OCI-LY1 (cell line): ENCODE measurements at regions not wholly inside any gene's neighbourhood (a gene's known extent, or its start where the extent isn't known, plus 50 kb on each side); places are given as distances from the start of the nearest gene placed in this dataset.

Experiments
- H2AFZ ChIP-seq: fragments of 200-600 bp; sonication (generic), shearing (Covaris generic); 2 replicates; pipeline ENCODE4 v1.6.0; 2014; ENCODE audit warnings: antibody characterized with exemption, mild to moderate bottlenecking, low read length
- H3F3A ChIP-seq: fragments of 200-600 bp; sonication (generic), shearing (Covaris generic); 2 replicates; pipeline ENCODE4 v1.6.0; 2014; ENCODE audit warnings: mild to moderate bottlenecking, antibody characterized with exemption, low read length, moderate library complexity; ENCODE audit not compliant: insufficient read depth
- H3K27ac ChIP-seq: fragments of 200-600 bp; sonication (generic); 2 replicates; pipeline ENCODE4 v1.5.1; 2014; ENCODE audit warnings: low read length, mixed run types, mild to moderate bottlenecking, low read depth; ENCODE audit not compliant: poor library complexity, severe bottlenecking
- H3K27me3 ChIP-seq: fragments of 200-600 bp; sonication (generic); 2 replicates; pipeline ENCODE4 v1.6.0; 2014; ENCODE audit warnings: antibody characterized with exemption, mild to moderate bottlenecking, low read length, moderate library complexity; ENCODE audit not compliant: insufficient read depth
- H3K36me3 ChIP-seq: fragments of 200-600 bp; sonication (generic); 2 replicates; pipeline ENCODE4 v1.6.1; 2014; ENCODE audit warnings: mild to moderate bottlenecking, antibody characterized with exemption, low read length, moderate library complexity, mixed read lengths; ENCODE audit not compliant: insufficient read depth
- H3K4me1 ChIP-seq: fragments of 200-600 bp; sonication (generic); 2 replicates; pipeline ENCODE4 v1.5.1; 2014; ENCODE audit warnings: mild to moderate bottlenecking, low read length, moderate library complexity; ENCODE audit not compliant: insufficient read depth, severe bottlenecking
- H3K4me2 ChIP-seq: fragments of 200-600 bp; sonication (generic), shearing (Covaris generic); 2 replicates; pipeline ENCODE4 v1.6.1; 2014; ENCODE audit warnings: low read length
- H3K4me3 ChIP-seq: fragments of 200-600 bp; sonication (generic); 2 replicates; pipeline ENCODE4 v1.5.1; 2014; ENCODE audit warnings: low read length, low read depth, mild to moderate bottlenecking, mixed read lengths; ENCODE audit not compliant: poor library complexity, severe bottlenecking
- H3K79me2 ChIP-seq: fragments of 200-600 bp; shearing (Covaris generic); 2 replicates; pipeline ENCODE4 v1.6.1; 2016; ENCODE audit warnings: mixed run types, low read length, mixed read lengths; ENCODE audit not compliant: insufficient read depth
- H3K9ac ChIP-seq: fragments of 200-600 bp; sonication (generic), shearing (Covaris generic); 2 replicates; pipeline ENCODE4 v1.6.1; 2014; ENCODE audit warnings: mild to moderate bottlenecking, low read length, mixed read lengths
- H3K9me2 ChIP-seq: fragments of 200-600 bp; sonication (generic), shearing (Covaris generic); 2 replicates; pipeline ENCODE4 v1.6.1; 2014; ENCODE audit warnings: low read depth, mild to moderate bottlenecking, low read length, mixed read lengths
- H3K9me3 ChIP-seq: fragments of 200-600 bp; shearing (Covaris generic); 2 replicates; pipeline ENCODE4 v1.6.1; 2014; ENCODE audit warnings: low read length, mixed read lengths
- H4K20me1 ChIP-seq: fragments of 200-600 bp; sonication (generic), shearing (Covaris generic); 2 replicates; pipeline ENCODE4 v1.6.0; 2016; ENCODE audit warnings: mild to moderate bottlenecking, low read length; ENCODE audit not compliant: insufficient read depth
- CTCF ChIP-seq: fragments of 200-600 bp; sonication (generic), shearing (Covaris generic); IDR thresholded peaks from 2 replicates; pipeline ENCODE4 v1.5.1; 2017; ENCODE audit warnings: mild to moderate bottlenecking, antibody characterized with exemption, low read length, moderate library complexity, mixed read lengths
- EZH2 ChIP-seq: fragments of 200-600 bp; sonication (generic), shearing (Covaris generic); IDR thresholded peaks from 2 replicates; pipeline ENCODE4 v1.8.0; 2017; ENCODE audit warnings: borderline replicate concordance, mixed run types, mild to moderate bottlenecking, antibody characterized with exemption, low read length, moderate library complexity, mixed read lengths

GRCh38 chr11:23585416-23586104, 725.3 kb upstream of the CCDC179 start:
- no peaks in the 10 kb centered on the region for H3K4me1 ChIP-seq
- no peaks in the 10 kb centered on the region for H3K79me2 ChIP-seq
- no peaks in the 10 kb centered on the region for H3K36me3 ChIP-seq
- no peak for TF ChIP-seq CTCF
- TF ChIP-seq EZH2 = no peak
- no peak overlapping the region for H3K27ac ChIP-seq
- H3K9me3 ChIP-seq = no peaks in the 10 kb centered on the region
- H3K9me2 ChIP-seq = no peaks in the 10 kb centered on the region
- no peak overlapping the region for H3K4me2 ChIP-seq
- no peak overlapping the region for H3K4me3 ChIP-seq
- no peaks in the 10 kb centered on the region for H4K20me1 ChIP-seq
- no peaks in the 10 kb centered on the region for H3F3A ChIP-seq
- no peak overlapping the region for H3K9ac ChIP-seq
- H3K27me3 ChIP-seq = no peaks in the 10 kb centered on the region
- H2AFZ ChIP-seq = no peak overlapping the region

- no peaks in the 10 kb centered on the region for H3K4me1 ChIP-seq
- H3K9me2 ChIP-seq = no peaks in the 10 kb centered on the region
- H3K36me3 ChIP-seq = no peaks in the 10 kb centered on the region
- H3K27me3 ChIP-seq = no peaks in the 10 kb centered on the region
- no peaks in the 10 kb centered on the region for H3K9me3 ChIP-seq
- no peak overlapping the region for H2AFZ ChIP-seq
- H4K20me1 ChIP-seq = no peaks in the 10 kb centered on the region
- no peak overlapping the region for H3K9ac ChIP-seq
- TF ChIP-seq CTCF = no peak
- no peak for TF ChIP-seq EZH2
- H3K4me2 ChIP-seq = no peak overlapping the region
- H3K79me2 ChIP-seq = no peaks in the 10 kb centered on the region
- no peak overlapping the region for H3K4me3 ChIP-seq
- no peak overlapping the region for H3K27ac ChIP-seq
- no peaks in the 10 kb centered on the region for H3F3A ChIP-seq
Measured at GRCh38 chr11:23586173-23586572, 725.9 kb upstream of the CCDC179 start.

GRCh38 chr11:23590596-23591308, 730.5 kb upstream of the CCDC179 start:
- no peak for TF ChIP-seq CTCF
- TF ChIP-seq EZH2 = no peak

More at GRCh38 chr11:23590596-23591308, 730.5 kb upstream of the CCDC179 start:
- Histone ChIP-seq H3K4me1 (no peaks in the 10 kb centered on the region), H3K9me3 (no peaks in the 10 kb centered on the region), H4K20me1 (no peaks in the 10 kb centered on the region), H3K36me3 (no peaks in the 10 kb centered on the region), H3K27ac (no peak overlapping the region), H3K9me2 (no peaks in the 10 kb centered on the region), H3F3A (no peaks in the 10 kb centered on the region), H3K4me2 (no peak overlapping the region), H3K79me2 (no peaks in the 10 kb centered on the region), H3K27me3 (no peaks in the 10 kb centered on the region), H3K4me3 (no peak overlapping the region), H2AFZ (no peak overlapping the region), H3K9ac (no peak overlapping the region)
